ENCODE measurements at regions not wholly inside any gene's neighbourhood (a gene's known extent, or its start where the extent isn't known, plus 50 kb on each side); places are given as distances from the start of the nearest gene placed in this dataset.

GRCh38 chr2:180715044-180715443 lies 265.4 kb upstream of the UBE2E3 start:
- Histone ChIP-seq H3K4me2 (ENCODE audit: low read length) (no peak overlapping the region), H3K79me2 (replicated peaks; ENCODE audit: insufficient read depth, low read length) (no peaks in the 10 kb centered on the region), H3K4me3 (ENCODE audit: low read length) (no peak overlapping the region), H3F3A (ENCODE audit: insufficient read depth, low read length, poor library complexity, severe bottlenecking) (no peaks in the 10 kb centered on the region), H3K9ac (ENCODE audit: low read length) (no peak overlapping the region), H3K9me3 (ENCODE audit: low read length) (no peaks in the 10 kb centered on the region), H3K27me3 (ENCODE audit: insufficient read depth, low read depth, low read length) (no peaks in the 10 kb centered on the region), H3K9me2 (ENCODE audit: insufficient read depth, low read length) (no peaks in the 10 kb centered on the region), H3K36me3 (ENCODE audit: insufficient read depth, low read length) (no peaks in the 10 kb centered on the region), H4K20me1 (ENCODE audit: insufficient read depth) (no peaks in the 10 kb centered on the region), H3K27ac (ENCODE audit: low read length) (no peak overlapping the region), H2AFZ (ENCODE audit: low read depth, low read length) (no peak overlapping the region)
- TF ChIP-seq REST (IDR thresholded peaks at IDR 0.05; ENCODE audit: borderline replicate concordance) (no peak), TAF1 (IDR thresholded peaks at IDR 0.05; ENCODE audit: low read depth) (no peak), POLR2AphosphoS5 (IDR thresholded peaks at IDR 0.05) (no peak), MXI1 (conservative IDR thresholded peaks at IDR 0.05; ENCODE audit: poor library complexity, severe bottlenecking) (no peak), EP300 (conservative IDR thresholded peaks at IDR 0.05; ENCODE audit: poor library complexity, severe bottlenecking) (no peak), RAD21 (conservative IDR thresholded peaks at IDR 0.05) (no peak)

GRCh38 chr2:180709392-180710145 lies 270.8 kb upstream of the UBE2E3 start:
- Histone ChIP-seq H3K9ac (ENCODE audit: low read length) (no peak overlapping the region), H2AFZ (ENCODE audit: low read depth, low read length) (no peak overlapping the region), H3K36me3 (ENCODE audit: insufficient read depth, low read length) (no peaks in the 10 kb centered on the region), H4K20me1 (ENCODE audit: insufficient read depth) (no peaks in the 10 kb centered on the region), H3K9me3 (ENCODE audit: low read length) (no peaks in the 10 kb centered on the region), H3K27ac (ENCODE audit: low read length) (no peak overlapping the region), H3K79me2 (replicated peaks; ENCODE audit: insufficient read depth, low read length) (no peaks in the 10 kb centered on the region), H3K9me2 (ENCODE audit: insufficient read depth, low read length) (no peaks in the 10 kb centered on the region), H3K4me3 (ENCODE audit: low read length) (no peak overlapping the region), H3K27me3 (ENCODE audit: insufficient read depth, low read depth, low read length) (no peaks in the 10 kb centered on the region), H3K4me2 (ENCODE audit: low read length) (no peak overlapping the region), H3F3A (ENCODE audit: insufficient read depth, low read length, poor library complexity, severe bottlenecking) (no peaks in the 10 kb centered on the region)
- no peak for TF ChIP-seq RAD21 (conservative IDR thresholded peaks at IDR 0.05)
- no peak for TF ChIP-seq EP300 (conservative IDR thresholded peaks at IDR 0.05; ENCODE audit: poor library complexity, severe bottlenecking)
- TF ChIP-seq TAF1 (IDR thresholded peaks at IDR 0.05; ENCODE audit: low read depth) = no peak
- TF ChIP-seq POLR2AphosphoS5 (IDR thresholded peaks at IDR 0.05) = no peak
- no peak for TF ChIP-seq CTCF (IDR thresholded peaks at IDR 0.05; ENCODE audit: poor library complexity, severe bottlenecking)
- no peak for TF ChIP-seq REST (IDR thresholded peaks at IDR 0.05; ENCODE audit: borderline replicate concordance)

Measured in neural cell (in vitro differentiated cells).